ENCODE measurements at regions not wholly inside any gene's neighbourhood (a gene's known extent, or its start where the extent isn't known, plus 50 kb on each side); places are given as distances from the start of the nearest gene placed in this dataset.

DNA sequence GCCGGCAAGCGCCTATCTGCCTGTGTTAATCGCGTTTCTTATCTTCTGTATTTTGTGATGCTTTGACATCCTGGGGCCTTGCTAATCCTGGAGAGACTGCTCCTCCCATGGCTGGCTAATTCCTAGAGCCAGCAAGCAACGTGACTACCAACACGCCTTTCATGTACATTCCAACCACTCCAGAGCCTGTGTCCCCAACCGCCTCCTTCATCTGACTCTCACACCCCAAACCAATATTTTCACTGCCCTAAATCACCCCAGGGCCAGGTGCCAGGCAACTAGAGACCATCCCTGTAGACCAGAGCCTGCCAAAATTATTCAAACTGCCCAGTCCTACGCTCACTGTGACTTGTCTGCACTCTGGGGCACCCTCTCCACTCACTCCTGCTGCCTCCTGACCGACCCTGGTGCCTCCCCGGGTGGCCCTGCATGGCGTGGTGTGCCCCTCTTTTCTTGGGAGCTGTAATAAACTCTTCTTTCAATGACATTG is 50.5 kb upstream of the COL5A1 start:
- H3K27ac Mint-ChIP-seq = no peak overlapping the region
- no peaks in the 10 kb centered on the region for H3K9me3 Mint-ChIP-seq
- ATAC-seq (ENCODE audit: low read depth) (no peak), DNase-seq (no peak)
- no peaks in the 10 kb centered on the region for H3K4me1 Mint-ChIP-seq
- ChIA-PET CTCF (no interaction called here), POLR2A (no interaction called here)
- intact Hi-C loops (cut with micrococcal nuclease) = no loop called here
- H3K4me3 Mint-ChIP-seq = no peak overlapping the region
- peaks cover 6% of the 10 kb centered on the region for H3K27me3 Mint-ChIP-seq
- H3K36me3 Mint-ChIP-seq (ENCODE audit: low read depth) = no peaks in the 10 kb centered on the region
- no peak for TF ChIP-seq CTCF (IDR thresholded peaks at IDR 0.05)

DNA sequence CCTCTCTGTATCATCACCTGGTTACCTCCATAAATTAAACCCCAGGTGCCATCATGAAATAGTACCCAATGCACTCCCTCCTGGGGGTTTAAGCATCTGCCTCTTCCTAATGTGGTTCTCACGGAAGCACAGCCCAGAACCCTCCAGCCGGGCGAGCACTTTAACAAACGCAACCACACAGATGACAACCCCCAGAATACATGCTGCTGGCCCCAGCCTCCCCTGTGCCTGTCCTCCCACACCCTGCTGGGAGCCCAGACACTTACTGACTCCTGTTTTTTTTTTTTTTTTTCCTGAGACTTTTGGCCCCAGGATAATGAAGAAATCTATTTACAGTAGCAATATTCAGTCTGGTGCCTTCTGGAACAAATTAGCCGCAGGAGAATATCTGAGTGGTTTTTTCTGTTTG is 50.0 kb upstream of the COL5A1 start:
- intact Hi-C loops (cut with micrococcal nuclease) = no loop called here
- no peak for ATAC-seq (ENCODE audit: low read depth)
- CTCF ChIA-PET = no interaction called here

More for the DNA sequence above, 50.0 kb upstream of the COL5A1 start:
- Mint-ChIP-seq H3K27me3 (peaks cover 6% of the 10 kb centered on the region), H3K36me3 (ENCODE audit: low read depth) (no peaks in the 10 kb centered on the region), H3K9me3 (no peaks in the 10 kb centered on the region), H3K4me3 (no peak overlapping the region), H3K27ac (no peak overlapping the region), H3K4me1 (no peaks in the 10 kb centered on the region)
- DNase-seq = no peak
- TF ChIP-seq CTCF (IDR thresholded peaks at IDR 0.05) = no peak
- POLR2A ChIA-PET = no interaction called here

Measured in activated B cell treated with CpG ODN at 0.5 μM for 24 hours (primary cell).